WTC11 (cell line): ENCODE measurements at regions not wholly inside any gene's neighbourhood (a gene's known extent, or its start where the extent isn't known, plus 50 kb on each side); places are given as distances from the start of the nearest gene placed in this dataset.

Experiments used
- RELA ChIP-seq: sonication (generic); formaldehyde crosslinking; IDR thresholded peaks from 2 replicates; pipeline ENCODE4 v1.8.1; 2022; ENCODE audit warnings: missing genetic modification reagents, mild to moderate bottlenecking, borderline replicate concordance
- SP1 ChIP-seq: sonication (generic); formaldehyde crosslinking; conservative IDR thresholded peaks from 2 replicates; pipeline ENCODE4 v1.8.1; 2022; ENCODE audit warnings: missing genetic modification reagents
- TF ChIP-seq, protein P1 (sequence below): sonication (generic); formaldehyde crosslinking; IDR thresholded peaks from 2 replicates; pipeline ENCODE4 v1.8.1; 2023; ENCODE audit warnings: mild to moderate bottlenecking, moderate library complexity, missing genetic modification reagents
- TF ChIP-seq, protein P2 (sequence below): fragments of 200-600 bp; IDR thresholded peaks from 2 replicates; pipeline ENCODE4 v1.8.0; 2022; ENCODE audit warnings: antibody characterized with exemption

DNA sequence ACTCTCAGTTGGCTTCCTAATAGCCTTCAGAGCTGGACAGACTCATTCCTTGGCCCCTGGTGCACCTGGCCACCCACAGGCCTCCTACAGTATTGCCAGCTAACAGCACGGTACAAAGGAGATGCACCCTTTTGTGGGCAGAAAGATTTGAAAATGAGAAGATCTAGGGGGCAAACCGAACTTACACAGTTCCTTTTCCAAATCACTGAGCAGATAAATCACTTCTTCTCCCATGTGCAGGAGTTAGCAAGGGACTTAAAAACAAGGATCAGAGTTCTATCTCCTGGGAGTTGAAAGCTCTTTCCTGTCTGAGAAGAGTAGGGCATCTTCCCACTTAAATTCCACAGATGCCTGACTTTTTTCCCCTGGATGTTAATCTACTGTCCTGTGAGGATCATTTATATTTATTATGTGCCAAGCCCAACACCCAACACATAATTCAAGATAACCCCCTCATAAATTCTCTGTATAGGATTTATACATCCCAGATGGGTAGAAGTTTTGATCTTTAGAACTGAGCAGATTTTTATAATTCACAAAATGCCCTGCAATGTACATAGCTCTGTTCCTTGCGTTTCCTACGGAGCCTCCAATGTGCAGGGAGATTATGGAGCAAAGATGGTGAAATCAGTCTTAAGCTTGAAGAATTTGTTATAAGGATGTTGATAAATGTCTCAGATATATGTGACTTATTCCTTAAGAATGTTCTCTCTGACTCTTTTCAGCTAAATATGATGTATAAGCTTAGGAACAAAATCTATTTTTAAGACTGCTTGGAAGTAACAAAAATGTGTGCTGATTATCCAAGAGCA lies 207.2 kb upstream of the DAPK1 start:
- TF ChIP-seq SP1 (CRISPR knock-in tag) (no peak), RELA (no peak)
- TF ChIP-seq, protein P1, sequence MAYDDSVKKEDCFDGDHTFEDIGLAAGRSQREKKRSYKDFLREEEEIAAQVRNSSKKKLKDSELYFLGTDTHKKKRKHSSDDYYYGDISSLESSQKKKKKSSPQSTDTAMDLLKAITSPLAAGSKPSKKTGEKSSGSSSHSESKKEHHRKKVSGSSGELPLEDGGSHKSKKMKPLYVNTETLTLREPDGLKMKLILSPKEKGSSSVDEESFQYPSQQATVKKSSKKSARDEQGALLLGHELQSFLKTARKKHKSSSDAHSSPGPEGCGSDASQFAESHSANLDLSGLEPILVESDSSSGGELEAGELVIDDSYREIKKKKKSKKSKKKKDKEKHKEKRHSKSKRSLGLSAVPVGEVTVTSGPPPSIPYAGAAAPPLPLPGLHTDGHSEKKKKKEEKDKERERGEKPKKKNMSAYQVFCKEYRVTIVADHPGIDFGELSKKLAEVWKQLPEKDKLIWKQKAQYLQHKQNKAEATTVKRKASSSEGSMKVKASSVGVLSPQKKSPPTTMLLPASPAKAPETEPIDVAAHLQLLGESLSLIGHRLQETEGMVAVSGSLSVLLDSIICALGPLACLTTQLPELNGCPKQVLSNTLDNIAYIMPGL (CRISPR knock-in tag) = no peak
- TF ChIP-seq, protein P2, sequence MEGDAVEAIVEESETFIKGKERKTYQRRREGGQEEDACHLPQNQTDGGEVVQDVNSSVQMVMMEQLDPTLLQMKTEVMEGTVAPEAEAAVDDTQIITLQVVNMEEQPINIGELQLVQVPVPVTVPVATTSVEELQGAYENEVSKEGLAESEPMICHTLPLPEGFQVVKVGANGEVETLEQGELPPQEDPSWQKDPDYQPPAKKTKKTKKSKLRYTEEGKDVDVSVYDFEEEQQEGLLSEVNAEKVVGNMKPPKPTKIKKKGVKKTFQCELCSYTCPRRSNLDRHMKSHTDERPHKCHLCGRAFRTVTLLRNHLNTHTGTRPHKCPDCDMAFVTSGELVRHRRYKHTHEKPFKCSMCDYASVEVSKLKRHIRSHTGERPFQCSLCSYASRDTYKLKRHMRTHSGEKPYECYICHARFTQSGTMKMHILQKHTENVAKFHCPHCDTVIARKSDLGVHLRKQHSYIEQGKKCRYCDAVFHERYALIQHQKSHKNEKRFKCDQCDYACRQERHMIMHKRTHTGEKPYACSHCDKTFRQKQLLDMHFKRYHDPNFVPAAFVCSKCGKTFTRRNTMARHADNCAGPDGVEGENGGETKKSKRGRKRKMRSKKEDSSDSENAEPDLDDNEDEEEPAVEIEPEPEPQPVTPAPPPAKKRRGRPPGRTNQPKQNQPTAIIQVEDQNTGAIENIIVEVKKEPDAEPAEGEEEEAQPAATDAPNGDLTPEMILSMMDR = no peak
